Endothelial cell of umbilical vein (primary cell): ENCODE measurements at regions not wholly inside any gene's neighbourhood (a gene's known extent, or its start where the extent isn't known, plus 50 kb on each side); places are given as distances from the start of the nearest gene placed in this dataset.

Experiments used
- BruUV-seq: library from RNA; stranded (reverse); fragments of 400-500 nt; replicated peaks from 2 replicates; lab custom pipeline; 2021; lab: Mats Ljungman, UMichigan
- CTCF ChIA-PET: fragments of 300-600, 350-600 bp; sonication (Branson Sonifier 250); formaldehyde crosslinking; loops from one replicate; lab custom pipeline; 2021; ENCODE audit warnings: antibody characterized with exemption, inconsistent platforms; lab: Charles Lee
- POLR2A ChIA-PET: fragments of 300-600, 350-600 bp; sonication (Branson Sonifier 250); formaldehyde crosslinking; loops from one replicate; lab custom pipeline; 2021; ENCODE audit warnings: antibody characterized with exemption, inconsistent platforms; lab: Charles Lee
- DNase-seq: peaks from one replicate; pipeline ENCODE4 v3.0.0-alpha.2; 2011; ENCODE audit warnings: low read depth, low spot score
- FAIRE-seq: peaks from 2 replicates; lab custom pipeline; 2011; peaks lifted over from hg19 to GRCh38; lab: Jason Lieb, UNC
- H2AFZ ChIP-seq: 2 replicates; pipeline ENCODE4 v1.6.0; 2012; ENCODE audit warnings: low read depth, low read length, control low read depth, inconsistent platforms
- H3K27ac ChIP-seq: 2 replicates; pipeline ENCODE4 v1.5.1; 2011; ENCODE audit warnings: low read depth, mild to moderate bottlenecking, control low read depth, low read length, moderate library complexity; ENCODE audit not compliant: insufficient read depth
- H3K27me3 ChIP-seq, 2 experiments: 2 replicates each; pipeline versions ENCODE4 v1.6.0 to v1.6.1; 2011; ENCODE audit warnings: low read length in 2 of 2, mixed read lengths in 1 of 2; ENCODE audit not compliant: control insufficient read depth in 2 of 2, insufficient read depth in 2 of 2
- H3K36me3 ChIP-seq, 2 experiments: 2 replicates in 1 of 2; 3 replicates in 1 of 2; pipeline ENCODE4 v1.5.1; 2011; ENCODE audit warnings: low read length in 2 of 2, mild to moderate bottlenecking in 1 of 2, moderate library complexity in 1 of 2; ENCODE audit not compliant: control insufficient read depth in 2 of 2, insufficient read depth in 2 of 2; ENCODE audit errors: extremely low read depth in 1 of 2
- H3K4me1 ChIP-seq: 3 replicates; pipeline ENCODE4 v1.5.1; 2011; ENCODE audit warnings: mild to moderate bottlenecking, low read length; ENCODE audit not compliant: control insufficient read depth, insufficient read depth; ENCODE audit errors: extremely low read depth
- H3K4me2 ChIP-seq: 2 replicates; pipeline ENCODE4 v1.6.1; 2011; ENCODE audit warnings: low read length, control low read depth, mixed read lengths; ENCODE audit not compliant: insufficient read depth
- H3K4me3 ChIP-seq, 3 experiments: fragments of 200-600 bp in 1 of 3; sonication (generic), shearing (Covaris generic) in 1 of 3; replicated peaks in 1 of 3; 2 replicates each; pipeline ENCODE4 v1.5.1; 2011 to 2016; ENCODE audit warnings: control low read depth in 3 of 3, low read length in 3 of 3, mild to moderate bottlenecking in 2 of 3, inconsistent platforms in 1 of 3, low read depth in 1 of 3, moderate library complexity in 1 of 3; ENCODE audit not compliant: insufficient read depth in 1 of 3
- H3K79me2 ChIP-seq: 2 replicates; pipeline ENCODE4 v1.6.0; 2012; ENCODE audit warnings: low read length, inconsistent platforms; ENCODE audit not compliant: control insufficient read depth, insufficient read depth
- H3K9ac ChIP-seq: replicated peaks from 2 replicates; pipeline ENCODE3; 2011; ENCODE audit warnings: low read length, control low read depth; ENCODE audit not compliant: insufficient read depth; ENCODE audit errors: extremely low read depth
- H3K9me1 ChIP-seq: replicated peaks from 3 replicates; pipeline ENCODE4 v1.6.0; 2011; ENCODE audit warnings: mild to moderate bottlenecking, low read length; ENCODE audit not compliant: control insufficient read depth, insufficient read depth; ENCODE audit errors: extremely low read depth
- H3K9me3 ChIP-seq: replicated peaks from 2 replicates; pipeline ENCODE4 v1.5.1; 2012; ENCODE audit warnings: low read length, inconsistent platforms; ENCODE audit not compliant: control insufficient read depth, insufficient read depth
- H4K20me1 ChIP-seq: replicated peaks from 2 replicates; pipeline ENCODE3; 2011; ENCODE audit warnings: mild to moderate bottlenecking, low read length; ENCODE audit not compliant: control insufficient read depth, insufficient read depth; ENCODE audit errors: extremely low read depth
- CTCF ChIP-seq, 2 donors: IDR thresholded peaks; 1 replicate in 1 of 2; 2 replicates in 1 of 2; pipeline ENCODE4 v1.5.1; 2011; ENCODE audit warnings: low read length in 2 of 2, mild to moderate bottlenecking in 2 of 2, moderate library complexity in 2 of 2, control low read depth in 1 of 2, inconsistent platforms in 1 of 2, low read depth in 1 of 2; ENCODE audit not compliant: insufficient read depth in 1 of 2; ENCODE audit errors: extremely low read depth in 1 of 2
- EZH2 ChIP-seq: IDR thresholded peaks from 2 replicates; pipeline ENCODE4 v1.6.1; 2012; ENCODE audit warnings: borderline replicate concordance, low read depth, mild to moderate bottlenecking, moderate library complexity, low read length, inconsistent platforms; ENCODE audit not compliant: severe bottlenecking
- FOS ChIP-seq: IDR thresholded peaks from 2 replicates; pipeline ENCODE4 v1.6.1; 2011; ENCODE audit warnings: mild to moderate bottlenecking, low read length, moderate library complexity, borderline replicate concordance; ENCODE audit not compliant: insufficient read depth
- GATA2 ChIP-seq: IDR thresholded peaks from 2 replicates; pipeline ENCODE4 v1.7.0; 2011; ENCODE audit warnings: low read depth, mild to moderate bottlenecking, moderate library complexity, mixed read lengths, low read length; ENCODE audit not compliant: insufficient read length, insufficient read depth
- JUN ChIP-seq: IDR thresholded peaks from 2 replicates; pipeline ENCODE4 v1.6.1; 2011; ENCODE audit warnings: borderline replicate concordance, low read depth; ENCODE audit not compliant: insufficient read length, insufficient read depth
- MAX ChIP-seq: IDR thresholded peaks from 2 replicates; pipeline ENCODE4 v1.6.1; 2011; ENCODE audit not compliant: insufficient read depth, insufficient read length
- MYC ChIP-seq: IDR thresholded peaks from one replicate; pipeline ENCODE4 v1.6.1; 2011; ENCODE audit warnings: mild to moderate bottlenecking, low read depth, low read length
- POLR2A ChIP-seq: IDR thresholded peaks from 2 replicates; pipeline ENCODE4 v1.6.1; 2012; ENCODE audit warnings: low read depth, mild to moderate bottlenecking, control low read depth, low read length
- POLR2AphosphoS5 ChIP-seq: IDR thresholded peaks from 2 replicates; pipeline ENCODE4 v1.6.1; 2012; ENCODE audit warnings: low read depth, mild to moderate bottlenecking, control low read depth, low read length, moderate library complexity; ENCODE audit not compliant: insufficient read depth
- dilution Hi-C: fragments of 300-500 bp; cut with MboI; formaldehyde crosslinking; loops from one replicate; pipeline ENCODE4 v1.15.0; 2019; ENCODE audit warnings: low sequenced_read_pairs; ENCODE audit not compliant: extremely low pct_ligation_motif_present
- intact Hi-C: fragments of 100-400 bp; cut with micrococcal nuclease; formaldehyde crosslinking; loops from one replicate; pipeline ENCODE4 v1.10.0; 2022
- small RNA-seq: library from RNA; depleted of rRNA; stranded (forward); fragments of <200 nt; gene quantifications from one replicate; pipeline ENCODE3, GENCODE V24; 2012; ENCODE audit warnings: low replicate concordance, low read depth; ENCODE audit not compliant: insufficient read depth, insufficient read length

- CTCF ChIA-PET, result interaction anchor here (0.7 to 2.8 kb wide), 2 partner anchors 10 to 243 kb away, joined by 3 to 8 read pairs; no protein-coding TSS in a partner anchor
- H3K4me2 ChIP-seq, result no peak overlapping the region
- no peaks in the 10 kb centered on the region for H4K20me1 ChIP-seq
- no peaks in the 10 kb centered on the region for H3K9me1 ChIP-seq
- no peak overlapping the region for H3K4me3 ChIP-seq
- no peaks in the 10 kb centered on the region for H3K79me2 ChIP-seq
- no peak for FAIRE-seq
- POLR2A ChIA-PET, result no interaction called here
- no peak overlapping the region for H3K27ac ChIP-seq
- no TSS peak for BruUV-seq
- dilution Hi-C loops (no loop called here), intact Hi-C loops (no loop called here)
- H3K4me1 ChIP-seq, result no peaks in the 10 kb centered on the region
- TF ChIP-seq GATA2 (no peak), MAX (no peak), CTCF (IDR thresholded peaks at IDR 0.05; ENCODE audit: extremely low read depth in 1 of 2, insufficient read depth in 1 of 2, low read depth in 1 of 2, low read length in 2 of 2) (no peak), POLR2A (no peak), POLR2AphosphoS5 (no peak), EZH2 (no peak), MYC (no peak), JUN (no peak), FOS (no peak)
- H3K9me3 ChIP-seq, result no peaks in the 10 kb centered on the region
- no peaks in the 10 kb centered on the region for H3K36me3 ChIP-seq
- H2AFZ ChIP-seq, result no peak overlapping the region
- DNase-seq, result no peak
- no peak overlapping the region for H3K9ac ChIP-seq
- no peaks in the 10 kb centered on the region for H3K27me3 ChIP-seq
Observed at GRCh38 chr4:146585761-146586333, 52.8 kb upstream of the POU4F2 start.

Small RNAs in the stretch of these regions (small RNA-seq; reads per million reads assigned to genes)
- gene RNU1-44P, result 23.2 reads per million, percentile 82 among the genes with 10 or more reads in this experiment
